K562 (cell line): ENCODE measurements at regions not wholly inside any gene's neighbourhood (a gene's known extent, or its start where the extent isn't known, plus 50 kb on each side); places are given as distances from the start of the nearest gene placed in this dataset.

Experiments used
- ATAC-seq: fragments of 200-7000 bp; cut with Tn5 transposase; 3 replicates; pipeline ENCODE4 v1.9.1; 2020; ENCODE audit warnings: moderate library complexity
- BruUV-seq: library from RNA; stranded (reverse); fragments of 400-500 nt; replicated peaks from 2 replicates; lab custom pipeline; 2021; lab: Mats Ljungman, UMichigan
- CTCF ChIA-PET: fragments of 300-600 bp; formaldehyde crosslinking; extraction: SDS; loops from one replicate; lab custom pipeline; 2021; ENCODE audit warnings: low intra/inter-chr PET ratio; lab: Yijun Ruan, JAX
- POLR2A ChIA-PET: fragments of 300-600, 350-650 bp; sonication (Branson Sonifier 250); formaldehyde crosslinking; extraction: SDS; loops from one replicate; lab custom pipeline; 2021; ENCODE audit warnings: antibody characterized with exemption, inconsistent platforms; lab: Yijun Ruan, JAX
- DNase-seq, 4 experiments: peaks; one replicate each; pipeline versions ENCODE4 v3.0.0 to v3.0.0-alpha.2; 2011 to 2018; ENCODE audit warnings: low spot score in 3 of 4, mixed read lengths in 3 of 4; ENCODE audit errors: extremely low read depth in 1 of 4
- FAIRE-seq: peaks from 2 replicates; lab custom pipeline; 2011; peaks lifted over from hg19 to GRCh38; lab: Jason Lieb, UNC
- H2AFZ ChIP-seq: 2 replicates; pipeline ENCODE4 v1.6.0; 2011; ENCODE audit warnings: low read depth, low read length, control low read depth, inconsistent platforms
- H3K27ac ChIP-seq: fragments of 200-600 bp; 3 replicates; pipeline ENCODE4 v1.8.0; 2011; ENCODE audit warnings: low read depth, mild to moderate bottlenecking, control low read depth, inconsistent platforms, low read length, moderate library complexity, mixed read lengths; ENCODE audit errors: extremely low read depth
- H3K27me3 ChIP-seq, 2 experiments: fragments of 300-600 bp in 1 of 2; 2 replicates in 1 of 2; 3 replicates in 1 of 2; pipeline versions ENCODE4 v1.6.0 to v1.8.0; 2011; ENCODE audit warnings: inconsistent platforms in 2 of 2, low read length in 2 of 2, mild to moderate bottlenecking in 1 of 2, mixed read lengths in 1 of 2, moderate library complexity in 1 of 2; ENCODE audit not compliant: control insufficient read depth in 2 of 2, insufficient read depth in 2 of 2
- H3K36me3 ChIP-seq: fragments of 300-600 bp; 3 replicates; pipeline ENCODE4 v1.8.0; 2011; ENCODE audit warnings: mild to moderate bottlenecking, low read length, inconsistent platforms; ENCODE audit not compliant: control insufficient read depth, insufficient read depth
- H3K4me1 ChIP-seq, 2 experiments: fragments of 200-600 bp in 1 of 2; replicated peaks in 1 of 2; 2 replicates in 1 of 2; 3 replicates in 1 of 2; pipeline versions ENCODE4 v1.5.1 to v1.8.0; 2011; ENCODE audit warnings: inconsistent platforms in 2 of 2, low read length in 2 of 2, mild to moderate bottlenecking in 1 of 2, mixed read lengths in 1 of 2, moderate library complexity in 1 of 2; ENCODE audit not compliant: control insufficient read depth in 2 of 2, insufficient read depth in 2 of 2
- H3K4me2 ChIP-seq: 2 replicates; pipeline ENCODE4 v1.6.1; 2011; ENCODE audit warnings: low read length, control low read depth, inconsistent platforms, mixed read lengths; ENCODE audit not compliant: insufficient read depth
- H3K4me3 ChIP-seq: fragments of 200-600 bp; sonication (generic), shearing (Covaris generic); 2 replicates; pipeline ENCODE4 v1.5.1; 2016; ENCODE audit warnings: control low read depth, inconsistent platforms
- H3K79me2 ChIP-seq: fragments of 200-600 bp; 3 replicates; pipeline ENCODE4 v1.8.0; 2011; ENCODE audit warnings: low read length, inconsistent platforms; ENCODE audit not compliant: control insufficient read depth, insufficient read depth
- H3K9ac ChIP-seq, 2 experiments: 2 replicates each; pipeline versions ENCODE4 v1.6.0 to v1.6.1; 2011; ENCODE audit warnings: low read depth in 2 of 2, low read length in 2 of 2, control low read depth in 1 of 2, inconsistent platforms in 1 of 2, mild to moderate bottlenecking in 1 of 2, mixed read lengths in 1 of 2; ENCODE audit not compliant: insufficient read depth in 1 of 2
- H3K9me1 ChIP-seq: one replicate; pipeline ENCODE4 v1.6.0; 2011; ENCODE audit warnings: inconsistent platforms, mild to moderate bottlenecking, low read length, moderate library complexity; ENCODE audit not compliant: control insufficient read depth, insufficient read depth
- H3K9me3 ChIP-seq: replicated peaks from 2 replicates; pipeline ENCODE4 v1.5.1; 2011; ENCODE audit warnings: low read depth, low read length, inconsistent platforms; ENCODE audit not compliant: control insufficient read depth, insufficient read depth
- H4K20me1 ChIP-seq: replicated peaks from 2 replicates; pipeline ENCODE4 v1.6.1; 2011; ENCODE audit warnings: low read length, inconsistent platforms, mixed read lengths; ENCODE audit not compliant: control insufficient read depth, insufficient read depth
- CAMTA2 ChIP-seq: fragments of 250-450 bp; sonication (Bioruptor Pico); conservative IDR thresholded peaks from 2 replicates; pipeline ENCODE4 v1.5.1; 2022
- GTF2F1 ChIP-seq: IDR thresholded peaks from 2 replicates; pipeline ENCODE4 v1.6.1; 2011; ENCODE audit warnings: low read depth, low read length, improper control_type of control experiment
- HNRNPLL ChIP-seq: fragments of 200-400 bp; formaldehyde crosslinking; IDR thresholded peaks from 2 replicates; pipeline ENCODE4 v1.6.1; 2017; ENCODE audit warnings: low read length, low read depth, mild to moderate bottlenecking; ENCODE audit not compliant: poor library complexity, severe bottlenecking
- JUN ChIP-seq, 2 experiments: sonication (generic) in 1 of 2; formaldehyde crosslinking in 1 of 2; IDR thresholded peaks; 2 replicates each; pipeline versions ENCODE4 v1.6.1 to v1.8.0; 2012 to 2022; ENCODE audit warnings: borderline replicate concordance in 2 of 2, mild to moderate bottlenecking in 2 of 2, improper control_type of control experiment in 1 of 2, low read depth in 1 of 2, low read length in 1 of 2, missing genetic modification reagents in 1 of 2
- KDM2B ChIP-seq: fragments of 250-450 bp; sonication (Bioruptor Pico); IDR thresholded peaks from 2 replicates; pipeline ENCODE4 v1.8.0; 2021; ENCODE audit warnings: mild to moderate bottlenecking, moderate library complexity
- NONO ChIP-seq, 2 experiments: fragments of 200-400 bp in 1 of 2; fragments of 450-650 bp in 1 of 2; formaldehyde crosslinking in 1 of 2; IDR thresholded peaks; 2 replicates each; pipeline ENCODE4 v1.6.1; 2017; ENCODE audit warnings: low read depth in 2 of 2, mild to moderate bottlenecking in 2 of 2, moderate library complexity in 2 of 2, low read length in 1 of 2
- XRCC3 ChIP-seq: fragments of 450-650 bp; IDR thresholded peaks from 2 replicates; pipeline ENCODE4 v1.6.1; 2017; ENCODE audit warnings: mild to moderate bottlenecking, moderate library complexity
- ZNF668 ChIP-seq: fragments of 250-450 bp; sonication (Bioruptor Pico); IDR thresholded peaks from 2 replicates; pipeline ENCODE4 v1.8.0; 2022; ENCODE audit warnings: mild to moderate bottlenecking, inconsistent platforms
- ZNF79 ChIP-seq: fragments of 250-450 bp; sonication (Bioruptor Pico); IDR thresholded peaks from 2 replicates; pipeline ENCODE4 v1.4.0; 2020; ENCODE audit warnings: low read depth, mild to moderate bottlenecking, moderate library complexity
- ZZZ3 ChIP-seq: fragments of 450-650 bp; IDR thresholded peaks from 2 replicates; pipeline ENCODE4 v1.6.1; 2016; ENCODE audit warnings: antibody characterized with exemption, mild to moderate bottlenecking, moderate library complexity
- WGBS: fragments of 100-300 bp; shearing (Covaris generic); methylation state at CpG from one replicate; pipeline ENCODE4 v1.1.6; 2016; ENCODE audit warnings: low coverage, mixed read lengths; ENCODE audit not compliant: insufficient coverage; ENCODE audit errors: missing lambda C conversion rate; 5-methylcytosine and 5-hydroxymethylcytosine counted together
- in situ Hi-C: fragments of 300-500 bp; cut with MboI; formaldehyde crosslinking; loops from 4 replicates; pipeline ENCODE4 v1.15.0; 2018; ENCODE audit warnings: inconsistent platforms, mixed read lengths
- intact Hi-C: fragments of 100-400 bp; cut with micrococcal nuclease; formaldehyde crosslinking; loops from 2 replicates; pipeline ENCODE4 v1.14.2; 2022

DNA sequence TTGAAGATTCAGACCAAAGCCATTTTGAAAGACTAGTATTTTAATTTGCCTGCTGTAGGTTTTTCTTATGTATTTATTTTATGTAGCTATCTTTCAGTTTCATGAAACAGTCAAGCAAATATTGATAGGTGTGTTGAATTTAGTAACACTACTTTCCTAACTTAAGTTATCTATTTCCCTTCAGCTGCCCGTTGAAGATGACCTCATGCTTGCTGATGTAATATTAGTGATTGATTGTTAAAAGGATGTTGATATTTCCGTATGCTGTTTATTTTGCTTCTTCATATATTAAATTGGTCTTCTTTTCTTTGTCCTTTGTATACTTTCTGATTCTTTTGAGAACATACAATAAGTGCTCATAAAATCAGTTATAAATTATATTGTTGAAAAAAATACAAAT lies 86.8 kb upstream of the CHORDC1 start:
- no peaks in the 10 kb centered on the region for H3K79me2 ChIP-seq
- POLR2A ChIA-PET: no interaction called here
- in situ Hi-C loops: no loop called here
- WGBS: 2% methylated on average over 2 of the region's 2 CpGs
- no peak for TF ChIP-seq KDM2B (CRISPR knock-in tag)
- no peak for TF ChIP-seq ZNF79
- no peak for TF ChIP-seq JUN (IDR thresholded peaks at IDR 0.05; ENCODE audit: borderline replicate concordance, low read depth, low read length)
- no peak for TF ChIP-seq JUN (CRISPR knock-in tag; IDR thresholded peaks at IDR 0.05; ENCODE audit: borderline replicate concordance)
- no peak for TF ChIP-seq CAMTA2
- no peak for TF ChIP-seq GTF2F1
- TF ChIP-seq ZZZ3: no peak
- no peak for TF ChIP-seq HNRNPLL
- no peak for TF ChIP-seq XRCC3
- TF ChIP-seq NONO (IDR thresholded peaks at IDR 0.05; ENCODE audit: low read depth in 2 of 2, low read length in 1 of 2): no peak
- no peak for TF ChIP-seq ZNF668
- TF ChIP-seq, all 486 proteins: peak for 0
- Histone ChIP-seq H3K4me2 (no peak overlapping the region), H2AFZ (no peak overlapping the region), H3K9ac (no peak overlapping the region), H4K20me1 (no peaks in the 10 kb centered on the region), H3K4me1 (no peaks in the 10 kb centered on the region), H3K27ac (no peak overlapping the region), H3K27me3 (no peaks in the 10 kb centered on the region), H3K4me3 (no peak overlapping the region), H3K36me3 (no peaks in the 10 kb centered on the region), H3K9me3 (no peaks in the 10 kb centered on the region), H3K9me1 (no peaks in the 10 kb centered on the region)
- intact Hi-C loops: no loop called here
- DNase-seq (no peak), FAIRE-seq (no peak), ATAC-seq (no peak)
- CTCF ChIA-PET: no interaction called here
- BruUV-seq: no TSS peak
